ENCODE measurements at regions not wholly inside any gene's neighbourhood (a gene's known extent, or its start where the extent isn't known, plus 50 kb on each side); places are given as distances from the start of the nearest gene placed in this dataset.

DNA sequence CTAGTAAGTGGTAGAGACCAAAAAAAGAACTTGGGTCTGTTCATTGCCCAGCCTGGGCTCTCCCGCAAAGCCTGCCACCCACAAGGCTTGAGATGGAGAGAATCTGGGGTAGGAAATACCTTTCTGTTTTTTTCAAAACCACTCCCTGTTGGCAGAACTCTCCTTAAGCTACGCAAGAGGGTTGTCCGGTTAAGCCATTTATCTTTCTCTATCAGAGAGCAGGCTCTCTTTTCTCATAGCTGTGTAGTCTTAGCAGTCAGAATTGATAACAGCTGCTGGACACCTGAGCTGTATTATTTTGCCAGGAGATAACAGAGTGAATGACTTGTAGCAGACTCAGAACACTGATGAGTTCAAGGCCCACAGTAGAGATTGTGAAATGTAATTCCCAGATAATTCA lies 1088.1 kb downstream of the TSN start:
- no peak for TF ChIP-seq CTBP1 (IDR thresholded peaks at IDR 0.05; ENCODE audit: borderline replicate concordance)
- TF ChIP-seq ZNF384 (IDR thresholded peaks at IDR 0.05), result no peak
- no peak for TF ChIP-seq ELF4 (IDR thresholded peaks at IDR 0.05)
- no peak for TF ChIP-seq FOXA1 (IDR thresholded peaks at IDR 0.05)
- TF ChIP-seq SUZ12 (IDR thresholded peaks at IDR 0.05), result no peak
- TF ChIP-seq, protein P1, sequence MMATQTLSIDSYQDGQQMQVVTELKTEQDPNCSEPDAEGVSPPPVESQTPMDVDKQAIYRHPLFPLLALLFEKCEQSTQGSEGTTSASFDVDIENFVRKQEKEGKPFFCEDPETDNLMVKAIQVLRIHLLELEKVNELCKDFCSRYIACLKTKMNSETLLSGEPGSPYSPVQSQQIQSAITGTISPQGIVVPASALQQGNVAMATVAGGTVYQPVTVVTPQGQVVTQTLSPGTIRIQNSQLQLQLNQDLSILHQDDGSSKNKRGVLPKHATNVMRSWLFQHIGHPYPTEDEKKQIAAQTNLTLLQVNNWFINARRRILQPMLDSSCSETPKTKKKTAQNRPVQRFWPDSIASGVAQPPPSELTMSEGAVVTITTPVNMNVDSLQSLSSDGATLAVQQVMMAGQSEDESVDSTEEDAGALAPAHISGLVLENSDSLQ (IDR thresholded peaks at IDR 0.05), result no peak
- TF ChIP-seq FOXM1 (IDR thresholded peaks at IDR 0.05; ENCODE audit: borderline replicate concordance), result no peak
- TF ChIP-seq LEF1 (IDR thresholded peaks at IDR 0.05; ENCODE audit: borderline replicate concordance), result no peak
- no peak for TF ChIP-seq FOXK2 (IDR thresholded peaks at IDR 0.05)
- TF ChIP-seq ARNT (IDR thresholded peaks at IDR 0.05), result no peak
- TF ChIP-seq SP1 (IDR thresholded peaks at IDR 0.05), result no peak
- no peak for TF ChIP-seq TARDBP (IDR thresholded peaks at IDR 0.05)
- no peak for TF ChIP-seq BHLHE40 (IDR thresholded peaks at IDR 0.05; ENCODE audit: borderline replicate concordance)
- TF ChIP-seq HDGF (IDR thresholded peaks at IDR 0.05; ENCODE audit: borderline replicate concordance), result no peak

All from HEK293T (cell line).